GM23338 (cell line): ENCODE measurements at regions not wholly inside any gene's neighbourhood (a gene's known extent, or its start where the extent isn't known, plus 50 kb on each side); places are given as distances from the start of the nearest gene placed in this dataset.

Source experiments
- CREB1 ChIP-seq: fragments of 250-450 bp; sonication (Bioruptor Pico); IDR thresholded peaks from 2 replicates; pipeline ENCODE4 v1.5.0; 2020; ENCODE audit warnings: low read depth, mild to moderate bottlenecking, moderate library complexity
- CTCF ChIP-seq, 2 experiments: fragments of 200-600 bp in 1 of 2; sonication (generic) in 1 of 2; conservative IDR thresholded peaks; 2 replicates each; pipeline versions ENCODE4 v1.5.1 to v1.6.1; 2016 to 2017; ENCODE audit warnings: antibody characterized with exemption in 2 of 2, low read depth in 2 of 2, mild to moderate bottlenecking in 2 of 2, moderate library complexity in 1 of 2
- EZH2 ChIP-seq: fragments of 200-600 bp; sonication (generic); IDR thresholded peaks from one replicate; pipeline ENCODE4 v1.8.0; 2017; ENCODE audit warnings: antibody characterized with exemption, mild to moderate bottlenecking, low read depth; ENCODE audit not compliant: unreplicated experiment
- EZH2phosphoT487 ChIP-seq: fragments of 200-600 bp; sonication (generic); IDR thresholded peaks from one replicate; pipeline ENCODE4 v1.8.1; 2018; ENCODE audit warnings: antibody characterized with exemption; ENCODE audit not compliant: unreplicated experiment
- JUNB ChIP-seq: IDR thresholded peaks from one replicate; pipeline ENCODE4 v1.6.1; 2016; ENCODE audit warnings: antibody characterized with exemption; ENCODE audit not compliant: unreplicated experiment
- NANOG ChIP-seq: IDR thresholded peaks from 2 replicates; pipeline ENCODE4 v1.6.1; 2016; ENCODE audit warnings: antibody characterized with exemption, borderline replicate concordance
- POLR2AphosphoS5 ChIP-seq: IDR thresholded peaks from 2 replicates; pipeline ENCODE4 v1.6.1; 2016; ENCODE audit warnings: antibody characterized with exemption, low read depth
- REST ChIP-seq: IDR thresholded peaks from one replicate; pipeline ENCODE4 v1.6.1; 2018; ENCODE audit warnings: antibody characterized with exemption; ENCODE audit not compliant: unreplicated experiment
- ZNF331 ChIP-seq: fragments of 250-450 bp; sonication (Bioruptor Pico); IDR thresholded peaks from 2 replicates; pipeline ENCODE4 v1.5.0; 2020; ENCODE audit warnings: low read depth, mild to moderate bottlenecking, moderate library complexity
- ZNF462 ChIP-seq: fragments of 250-450 bp; sonication (Bioruptor Pico); IDR thresholded peaks from 2 replicates; pipeline ENCODE4 v1.5.0; 2020; ENCODE audit warnings: mild to moderate bottlenecking, moderate library complexity

- TF ChIP-seq CTCF (conservative IDR thresholded peaks at IDR 0.05; ENCODE audit: low read depth in 2 of 2) (no peak), POLR2AphosphoS5 (no peak), EZH2 (no peak), REST (no peak), EZH2phosphoT487 (no peak), CREB1 (CRISPR knock-in tag) (no peak), ZNF331 (CRISPR knock-in tag) (no peak), ZNF462 (no peak), JUNB (no peak), NANOG (no peak)
Measured at GRCh38 chr11:39675171-39675570, 1784.3 kb downstream of the LRRC4C start.
